ENCODE measurements at regions not wholly inside any gene's neighbourhood (a gene's known extent, or its start where the extent isn't known, plus 50 kb on each side); places are given as distances from the start of the nearest gene placed in this dataset.

DNA sequence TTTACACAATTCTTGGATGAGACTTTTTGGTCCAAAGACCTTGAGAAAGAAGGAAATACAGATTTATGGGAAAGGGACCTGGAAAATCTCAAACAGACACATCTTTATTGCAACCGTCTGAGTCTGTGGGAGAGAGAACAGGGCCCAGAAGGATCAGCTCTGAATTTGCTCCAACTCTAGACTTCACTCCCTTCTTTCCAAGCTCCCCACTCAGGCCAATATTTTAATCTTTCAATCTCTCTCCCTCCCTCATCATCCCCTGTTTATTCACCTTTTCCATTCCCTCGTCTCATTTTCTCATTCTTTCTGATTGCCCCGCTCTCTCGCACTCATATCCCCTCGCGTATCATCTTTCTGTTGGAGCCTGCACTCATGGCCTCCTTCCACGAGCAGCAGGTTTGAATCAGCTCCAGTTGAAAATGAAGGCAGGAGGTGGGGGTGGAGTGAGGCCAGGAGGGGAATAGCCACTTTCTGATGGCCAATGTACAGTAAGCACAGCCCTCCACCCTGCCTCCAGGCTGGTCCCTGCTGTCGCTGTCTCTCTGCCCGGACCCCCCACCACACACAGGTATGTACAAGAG, 63.6 kb upstream of the BOC start:
- TF ChIP-seq YY1 (IDR thresholded peaks at IDR 0.05; ENCODE audit: insufficient read depth, insufficient read length) = no peak
- TF ChIP-seq SUZ12 (IDR thresholded peaks at IDR 0.05; ENCODE audit: extremely low read depth, insufficient read depth, insufficient read length) = no peak
- TF ChIP-seq ZNF274 (IDR thresholded peaks at IDR 0.05; ENCODE audit: low read depth, low read length) = no peak

All from NT2/D1 (cell line).